ENCODE measurements at regions not wholly inside any gene's neighbourhood (a gene's known extent, or its start where the extent isn't known, plus 50 kb on each side); places are given as distances from the start of the nearest gene placed in this dataset.

- no peak for TF ChIP-seq HNF4G (IDR thresholded peaks at IDR 0.05; ENCODE audit: borderline replicate concordance, low read depth, low read length)
- TF ChIP-seq HNF4G (CRISPR knock-in tag; IDR thresholded peaks at IDR 0.05; ENCODE audit: borderline replicate concordance, low read depth), result no peak
- TF ChIP-seq ATAD3A (CRISPR knock-in tag; IDR thresholded peaks at IDR 0.05), result no peak
- no peak for TF ChIP-seq ZNF225 (CRISPR knock-in tag; IDR thresholded peaks at IDR 0.05)
- TF ChIP-seq ZNF446 (CRISPR knock-in tag; IDR thresholded peaks at IDR 0.05), result no peak
- no peak for TF ChIP-seq KAT8 (CRISPR knock-in tag; IDR thresholded peaks at IDR 0.05)
- TF ChIP-seq ZNF343 (CRISPR knock-in tag; IDR thresholded peaks at IDR 0.05), result no peak
- no peak for TF ChIP-seq MYC (CRISPR knock-in tag; IDR thresholded peaks at IDR 0.05; ENCODE audit: borderline replicate concordance)
- TF ChIP-seq RBFOX2 (IDR thresholded peaks at IDR 0.05; ENCODE audit: low read depth, low read length), result no peak
- no peak for TF ChIP-seq ZNF614 (CRISPR knock-in tag; IDR thresholded peaks at IDR 0.05; ENCODE audit: borderline replicate concordance)
- TF ChIP-seq RERE (CRISPR knock-in tag; IDR thresholded peaks at IDR 0.05; ENCODE audit: low read depth), result no peak
- TF ChIP-seq ZNF652 (CRISPR knock-in tag; IDR thresholded peaks at IDR 0.05; ENCODE audit: borderline replicate concordance, low read depth), result no peak
- no peak for TF ChIP-seq ZBTB20 (CRISPR knock-in tag; IDR thresholded peaks at IDR 0.05; ENCODE audit: borderline replicate concordance, low read depth)
- TF ChIP-seq GZF1 (CRISPR knock-in tag; IDR thresholded peaks at IDR 0.05), result no peak
- peak; percentile 28; the same call in 1 of the 2 replicates for TF ChIP-seq ZNF670 (CRISPR knock-in tag; IDR thresholded peaks at IDR 0.05; ENCODE audit: borderline replicate concordance)
- no peak for TF ChIP-seq ZNF772 (CRISPR knock-in tag; IDR thresholded peaks at IDR 0.05)
- TF ChIP-seq HINFP (CRISPR knock-in tag; IDR thresholded peaks at IDR 0.05; ENCODE audit: low read depth), result no peak
- no peak for TF ChIP-seq FOXO1 (CRISPR knock-in tag; IDR thresholded peaks at IDR 0.05)
- no peak for TF ChIP-seq ZKSCAN8 (CRISPR knock-in tag; IDR thresholded peaks at IDR 0.05; ENCODE audit: borderline replicate concordance)
- no peak for TF ChIP-seq NR3C1 (CRISPR knock-in tag; IDR thresholded peaks at IDR 0.05)
- peak; percentile 89 for TF ChIP-seq SMC3 (IDR thresholded peaks at IDR 0.05; ENCODE audit: low read length)
- TF ChIP-seq ZNF253 (CRISPR knock-in tag; IDR thresholded peaks at IDR 0.05; ENCODE audit: borderline replicate concordance), result no peak
- peak; percentile 41 for TF ChIP-seq XRCC5 (optimal IDR thresholded peaks at IDR 0.05; ENCODE audit: low read length)
- TF ChIP-seq YEATS4 (CRISPR knock-in tag; IDR thresholded peaks at IDR 0.05; ENCODE audit: borderline replicate concordance), result no peak
- no peak for TF ChIP-seq ZBTB21 (CRISPR knock-in tag; IDR thresholded peaks at IDR 0.05)
These were observed 188.3 kb upstream of the ZFP64 start (continued) for GRCh38 chr20:52379723-52380336.
